Activated gamma-delta T cell treated with Interleukin-2 at 50 U/mL for 16 hours (primary cell): ENCODE measurements at regions not wholly inside any gene's neighbourhood (a gene's known extent, or its start where the extent isn't known, plus 50 kb on each side); places are given as distances from the start of the nearest gene placed in this dataset.
"Not testable (repeated sequence)": the region's sequence is repeated elsewhere in the genome, so short reads cannot be mapped to it uniquely, and the experiment has no call there.

Experiments used
- DNase-seq: peaks from one replicate; pipeline ENCODE4 v3.0.0-alpha.2; 2020

- no peak for DNase-seq
Measured at GRCh38 chr6:882084-882598, 189.2 kb upstream of the EXOC2 start.

- DNase-seq, result no peak
Measured at GRCh38 chr6:878179-878578, 185.2 kb upstream of the EXOC2 start.

GRCh38 chr6:875012-875411, 182.1 kb upstream of the EXOC2 start:
- DNase-seq, result no peak

GRCh38 chr6:872570-873125, 179.7 kb upstream of the EXOC2 start:
- no peak for DNase-seq

- DNase-seq, result no peak
Measured at GRCh38 chr6:871503-871902, 178.6 kb upstream of the EXOC2 start.

GRCh38 chr6:870096-870495, 177.2 kb upstream of the EXOC2 start:
- no peak for DNase-seq

GRCh38 chr6:868201-868600, 175.3 kb upstream of the EXOC2 start:
- DNase-seq, result no peak

GRCh38 chr6:867378-867777, 174.4 kb upstream of the EXOC2 start:
- DNase-seq, result no peak

- no peak for DNase-seq
Measured at GRCh38 chr6:866316-866715, 173.4 kb upstream of the EXOC2 start.

- DNase-seq, result no peak
Measured at GRCh38 chr6:865846-866245, 172.9 kb upstream of the EXOC2 start.

- no peak for DNase-seq
Measured at GRCh38 chr6:863831-864230, 170.9 kb upstream of the EXOC2 start.

- not testable (repeated sequence) for DNase-seq
Measured at GRCh38 chr6:863127-863526, 170.2 kb upstream of the EXOC2 start.

GRCh38 chr6:859936-860335, 167.0 kb upstream of the EXOC2 start:
- DNase-seq, result no peak

- DNase-seq, result no peak
Measured at GRCh38 chr6:854406-855118, 161.6 kb upstream of the EXOC2 start.

- DNase-seq, result not testable (repeated sequence)
Measured at GRCh38 chr6:852216-852615, 159.3 kb upstream of the EXOC2 start.

- DNase-seq, result no peak
Measured at GRCh38 chr6:849075-849506, 156.2 kb upstream of the EXOC2 start.

- no peak for DNase-seq
Measured at GRCh38 chr6:845566-845965, 152.6 kb upstream of the EXOC2 start.

GRCh38 chr6:845101-845500, 152.2 kb upstream of the EXOC2 start:
- no peak for DNase-seq

GRCh38 chr6:842141-842540, 149.2 kb upstream of the EXOC2 start:
- no peak for DNase-seq

GRCh38 chr6:841569-841968, 148.6 kb upstream of the EXOC2 start:
- no peak for DNase-seq

- DNase-seq, result no peak
Measured at GRCh38 chr6:839201-839600, 146.3 kb upstream of the EXOC2 start.

GRCh38 chr6:837380-837779, 144.4 kb upstream of the EXOC2 start:
- no peak for DNase-seq

- no peak for DNase-seq
Measured at GRCh38 chr6:836276-836853, 143.4 kb upstream of the EXOC2 start.

- DNase-seq, result no peak
Measured at GRCh38 chr6:835476-836160, 142.7 kb upstream of the EXOC2 start.
